ENCODE measurements at regions not wholly inside any gene's neighbourhood (a gene's known extent, or its start where the extent isn't known, plus 50 kb on each side); places are given as distances from the start of the nearest gene placed in this dataset.
"Not testable (repeated sequence)": the region's sequence is repeated elsewhere in the genome, so short reads cannot be mapped to it uniquely, and the experiment has no call there.

DNA sequence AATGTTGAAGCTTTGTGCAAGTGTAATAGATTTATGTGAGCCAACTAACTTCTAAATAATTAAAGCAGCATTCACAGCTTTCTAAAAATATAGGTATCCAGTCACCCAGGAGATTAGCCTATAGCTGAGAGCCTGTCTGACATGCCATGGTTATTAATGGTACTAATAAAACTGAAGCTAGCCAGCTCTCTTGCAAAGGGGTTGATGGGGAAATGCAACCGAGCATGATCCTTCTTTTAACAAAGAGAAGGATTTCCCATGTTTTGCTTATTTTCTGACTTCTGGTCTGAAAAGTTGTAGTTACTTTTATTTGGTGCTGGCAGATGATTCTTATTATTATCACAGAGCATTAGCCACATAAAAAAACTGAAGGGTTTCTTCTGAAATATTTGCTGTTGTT lies 488.7 kb upstream of the CYLC2 start:
- DNase-seq (ENCODE audit: low spot score), result no peak

DNA sequence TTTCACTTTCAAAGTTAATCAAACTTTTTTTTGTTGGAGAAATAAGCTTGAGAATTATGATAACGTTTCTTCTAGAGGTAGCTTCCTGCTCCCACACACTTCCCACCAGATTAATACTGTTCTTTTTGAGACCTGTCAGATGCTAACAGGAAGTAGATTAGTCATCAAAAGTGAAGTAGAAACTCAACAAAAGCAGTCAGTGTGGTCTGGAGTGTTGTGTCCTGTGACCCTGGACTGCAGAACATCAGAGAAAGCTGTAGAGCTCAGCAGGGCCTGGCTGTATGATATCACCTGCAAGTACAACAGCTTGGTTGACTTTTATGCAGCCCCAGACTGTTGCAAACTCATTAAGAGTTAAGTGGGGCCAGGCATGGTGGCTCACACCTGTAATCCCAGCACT lies 495.7 kb upstream of the CYLC2 start:
- DNase-seq (ENCODE audit: low spot score), result no peak

GRCh38 chr9:102497709-102498108 lies 497.4 kb upstream of the CYLC2 start:
- DNase-seq (ENCODE audit: low spot score), result no peak

- DNase-seq (ENCODE audit: low spot score), result not testable (repeated sequence)
Measured at GRCh38 chr9:102486976-102487375, 508.2 kb upstream of the CYLC2 start.

DNA sequence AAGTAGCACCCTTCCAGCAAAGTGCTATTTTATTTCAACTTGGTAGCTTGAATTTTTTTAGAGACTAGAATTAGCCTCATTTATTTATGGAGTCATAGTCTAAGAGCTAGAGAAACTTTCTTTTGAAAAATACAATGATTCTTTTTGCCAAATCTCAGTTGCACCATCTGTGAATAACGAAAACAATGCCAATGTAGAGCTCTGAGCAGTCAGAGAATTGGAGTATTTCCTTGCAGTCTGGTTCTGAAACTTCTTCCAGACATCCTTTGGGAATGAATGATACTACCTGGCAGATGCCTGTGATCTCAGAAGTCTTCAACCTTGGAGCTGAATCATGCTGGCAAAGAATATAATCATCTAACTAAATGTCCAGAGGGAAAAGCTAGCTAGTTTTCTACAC lies 511.5 kb upstream of the CYLC2 start:
- no peak for DNase-seq (ENCODE audit: low spot score)

GRCh38 chr9:102482776-102483175 lies 512.4 kb upstream of the CYLC2 start:
- no peak for DNase-seq (ENCODE audit: low spot score)

- no peak for DNase-seq (ENCODE audit: low spot score)
Measured at GRCh38 chr9:102479191-102479590, 515.9 kb upstream of the CYLC2 start.

DNA sequence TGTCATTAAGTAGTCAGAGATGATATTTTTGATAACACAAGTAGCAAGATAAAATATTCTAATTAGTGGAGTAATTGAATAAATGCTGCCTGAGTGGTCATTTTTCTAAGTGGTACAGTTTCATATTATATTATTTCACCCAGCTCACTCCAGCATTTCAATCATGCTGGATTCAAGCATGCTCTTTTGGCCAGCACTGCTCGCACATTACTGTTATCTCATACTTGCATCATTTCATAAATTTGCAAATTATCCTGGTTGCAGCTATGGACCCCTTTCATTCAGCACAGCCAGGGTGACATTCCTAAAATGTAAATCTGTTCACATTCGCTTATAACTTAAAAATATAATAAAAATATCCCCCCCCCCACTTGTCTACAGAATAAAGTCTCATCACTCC lies 520.8 kb upstream of the CYLC2 start:
- no peak for DNase-seq (ENCODE audit: low spot score)

- not testable (repeated sequence) for DNase-seq (ENCODE audit: low spot score)
Measured at GRCh38 chr9:102469430-102469829, 525.7 kb upstream of the CYLC2 start.

- DNase-seq (ENCODE audit: low spot score), result no peak
Measured at GRCh38 chr9:102461156-102461819, 533.8 kb upstream of the CYLC2 start.

DNA sequence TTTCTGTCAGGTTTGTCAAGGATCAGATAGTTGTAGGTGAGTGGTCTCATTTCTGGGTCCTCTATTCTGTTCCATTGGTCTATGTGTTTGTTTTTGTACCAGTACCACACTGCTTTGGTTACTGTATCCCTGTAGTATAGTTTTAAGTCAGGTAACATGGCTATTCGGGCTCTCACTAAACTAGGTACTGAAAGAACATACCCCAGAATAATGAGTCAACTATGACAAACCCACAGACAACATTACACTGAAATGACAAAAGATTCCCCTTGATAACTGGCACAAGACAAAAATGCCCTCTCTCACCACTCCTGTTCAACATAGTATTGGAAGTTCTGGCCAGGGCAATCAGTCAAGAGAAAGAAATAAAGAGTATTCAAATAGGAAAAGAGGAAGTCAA lies 535.3 kb upstream of the CYLC2 start:
- DNase-seq (ENCODE audit: low spot score), result no peak

- no peak for DNase-seq (ENCODE audit: low spot score)
Measured at GRCh38 chr9:102456562-102456961, 538.6 kb upstream of the CYLC2 start.

GRCh38 chr9:102445906-102446305 lies 549.2 kb upstream of the CYLC2 start:
- no peak for DNase-seq (ENCODE audit: low spot score)

- no peak for DNase-seq (ENCODE audit: low spot score)
Measured at GRCh38 chr9:102445181-102445747, 549.9 kb upstream of the CYLC2 start.

DNA sequence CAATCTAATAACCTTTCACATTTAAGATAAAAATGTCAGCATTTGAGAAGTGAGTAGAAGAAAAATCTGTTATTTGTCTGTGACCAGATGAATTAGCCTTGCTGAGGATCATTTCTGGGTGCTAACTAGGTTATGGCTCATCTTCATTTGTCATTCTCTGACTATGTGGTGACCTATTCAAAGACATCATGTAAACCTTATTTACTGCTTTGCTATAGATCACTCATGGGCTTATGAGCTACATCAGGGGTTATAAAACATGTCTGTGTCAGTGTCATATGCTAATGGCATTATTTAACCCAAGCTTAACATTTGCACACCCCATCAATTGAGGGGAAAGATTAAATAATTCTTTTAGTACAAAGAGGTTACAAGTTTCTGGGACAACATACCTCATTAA lies 555.5 kb upstream of the CYLC2 start:
- DNase-seq (ENCODE audit: low spot score), result no peak

DNA sequence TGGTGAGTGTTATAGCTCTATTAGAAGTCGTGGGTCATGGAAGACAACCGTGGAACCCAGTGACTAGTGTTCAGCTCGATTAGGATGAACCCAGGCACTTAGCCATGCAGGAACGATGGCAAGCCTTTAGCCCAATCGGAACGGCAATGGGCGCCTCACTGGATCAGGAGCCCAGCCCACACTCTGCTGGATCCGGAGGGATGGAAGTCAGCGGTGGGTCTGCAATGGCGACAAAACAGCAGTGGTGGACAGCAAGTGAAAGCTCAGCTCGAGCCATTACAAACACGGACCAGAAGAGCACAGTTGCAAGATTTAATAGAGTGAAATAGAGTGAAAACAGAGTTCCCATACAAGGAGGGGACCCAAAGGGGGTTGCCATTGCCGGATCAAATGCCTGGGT lies 558.5 kb upstream of the CYLC2 start:
- DNase-seq (ENCODE audit: low spot score), result not testable (repeated sequence)

- DNase-seq (ENCODE audit: low spot score), result no peak
Measured at GRCh38 chr9:102435427-102435826, 559.7 kb upstream of the CYLC2 start.

DNA sequence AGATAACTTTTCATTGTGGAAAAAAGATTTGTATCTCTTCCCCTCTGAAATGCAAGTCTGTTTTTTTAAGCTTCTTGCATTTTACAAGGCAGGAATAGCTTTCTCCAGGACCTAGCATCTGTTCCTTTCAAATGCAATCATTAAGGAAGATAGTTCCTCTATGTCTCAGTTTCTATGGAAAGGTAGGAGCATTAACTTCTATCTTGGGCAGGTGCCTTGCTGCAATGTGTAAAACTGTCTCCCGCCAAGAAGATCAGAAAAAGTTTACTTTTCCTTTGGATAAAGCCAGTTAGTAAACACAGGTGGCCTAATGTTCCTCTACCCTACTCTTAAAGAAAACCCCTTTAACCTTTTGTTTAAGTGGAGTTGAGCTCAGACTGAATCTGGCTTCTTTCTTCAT lies 560.6 kb upstream of the CYLC2 start:
- no peak for DNase-seq (ENCODE audit: low spot score)

GRCh38 chr9:102428305-102428704 lies 566.8 kb upstream of the CYLC2 start:
- DNase-seq (ENCODE audit: low spot score), result no peak

DNA sequence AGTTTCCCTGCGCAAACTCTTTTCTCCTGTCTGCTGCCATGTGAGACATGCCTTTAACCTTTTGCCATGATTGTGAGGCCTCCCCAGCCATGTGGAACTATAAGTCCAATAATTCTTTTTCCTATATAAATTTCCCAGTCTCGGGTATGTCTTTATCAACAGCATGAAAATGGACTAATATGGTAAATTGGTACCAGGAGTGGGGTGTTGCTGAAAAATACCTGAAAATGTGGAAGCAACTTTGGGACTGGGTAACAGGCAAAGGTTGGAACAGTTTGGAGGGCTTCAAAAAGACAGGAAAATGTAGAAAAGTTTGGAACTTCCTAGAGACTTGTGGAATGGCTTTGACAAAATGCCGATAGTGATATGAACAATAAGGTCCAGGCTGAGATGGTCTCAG lies 578.9 kb upstream of the CYLC2 start:
- not testable (repeated sequence) for DNase-seq (ENCODE audit: low spot score)

- no peak for DNase-seq (ENCODE audit: low spot score)
Measured at GRCh38 chr9:102405218-102405867, 589.8 kb upstream of the CYLC2 start.

DNA sequence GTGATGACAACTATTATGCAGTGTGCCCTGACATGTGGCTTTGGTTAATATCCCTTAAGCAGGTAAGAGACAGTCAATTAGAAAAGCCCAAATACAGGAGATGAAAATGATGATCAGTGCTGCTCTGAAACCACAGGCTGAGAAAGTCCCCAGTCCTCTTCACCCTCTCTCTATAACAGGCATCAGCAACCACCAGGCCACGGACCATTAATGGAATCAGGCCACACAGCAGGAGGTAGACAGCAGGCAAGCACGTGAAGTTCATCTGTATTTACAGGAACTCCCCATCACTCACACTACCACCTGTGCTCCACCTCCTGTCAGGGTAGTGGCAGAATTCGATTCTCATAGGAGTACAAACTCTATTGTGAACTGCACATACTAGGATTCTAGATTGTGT lies 591.6 kb upstream of the CYLC2 start:
- no peak for DNase-seq (ENCODE audit: low spot score)

- no peak for DNase-seq (ENCODE audit: low spot score)
Measured at GRCh38 chr9:102398205-102398604, 596.9 kb upstream of the CYLC2 start.

DNA sequence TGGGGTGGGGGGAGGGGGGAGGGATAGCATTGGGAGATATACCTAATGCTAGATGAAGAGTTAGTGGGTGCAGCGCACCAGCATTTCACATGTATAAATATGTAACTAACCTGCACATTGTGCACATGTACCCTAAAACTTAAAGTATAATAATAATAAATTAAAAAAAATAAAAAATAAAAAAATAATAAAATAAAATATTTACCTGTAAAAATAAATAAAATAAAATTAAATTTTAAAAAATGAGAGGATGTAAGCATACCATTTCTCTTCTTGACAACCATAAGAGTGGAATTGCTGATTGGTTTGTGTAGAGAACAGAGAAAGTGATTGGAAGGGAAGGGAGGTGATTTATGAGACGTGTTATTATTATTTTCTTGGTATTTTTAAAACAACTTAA lies 609.5 kb upstream of the CYLC2 start:
- DNase-seq (ENCODE audit: low spot score), result not testable (repeated sequence)

All from NAMALWA (cell line).